SKM-1 (cell line): ENCODE measurements at regions not wholly inside any gene's neighbourhood (a gene's known extent, or its start where the extent isn't known, plus 50 kb on each side); places are given as distances from the start of the nearest gene placed in this dataset.
"Not testable (repeated sequence)": the region's sequence is repeated elsewhere in the genome, so short reads cannot be mapped to it uniquely, and the experiment has no call there.

Experiments used
- DNase-seq: peaks from one replicate; lab custom pipeline; 2025; ENCODE audit not compliant: unreplicated experiment; lab: John Stamatoyannopoulos, UW

DNA sequence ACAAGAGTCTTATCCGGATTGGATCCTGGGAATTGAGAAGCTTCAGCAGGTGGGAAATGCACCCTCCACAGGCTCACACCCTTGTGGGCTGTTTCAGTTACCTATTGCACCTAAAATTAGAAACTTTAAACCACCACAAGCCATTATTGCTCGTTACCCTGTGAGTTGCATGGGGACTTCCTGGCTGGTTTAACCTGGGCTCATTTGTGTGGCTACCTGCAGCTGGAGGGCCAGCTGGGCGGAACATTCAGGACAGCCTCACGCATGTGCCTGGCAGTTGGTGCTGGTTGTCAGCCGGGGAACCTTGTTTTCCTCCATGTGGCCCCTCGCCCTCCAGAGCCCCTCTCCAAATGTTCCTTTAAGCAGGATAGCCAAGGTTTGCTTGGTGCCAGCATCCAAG, 118.5 kb upstream of the DEFB108B start:
- DNase-seq: not testable (repeated sequence)

DNA sequence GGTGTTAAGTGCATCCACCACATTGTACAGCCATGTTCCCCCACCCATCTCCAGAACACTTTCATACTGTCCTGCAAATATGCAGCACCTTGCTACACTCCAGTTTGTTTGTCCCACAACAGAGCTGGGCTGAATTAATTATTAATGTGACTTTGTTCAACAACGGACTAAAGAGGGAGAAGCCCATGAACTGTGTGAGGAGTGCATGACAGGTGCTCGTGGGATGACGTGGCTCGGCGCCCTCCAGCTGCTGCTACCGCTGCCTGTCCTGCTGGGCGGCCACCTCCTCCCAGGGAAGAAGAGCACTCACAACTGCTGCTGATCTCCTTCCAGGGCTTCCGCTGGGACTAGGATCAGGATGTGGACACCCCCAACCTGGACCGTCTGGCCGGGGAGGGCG, 111.2 kb upstream of the DEFB108B start:
- not testable (repeated sequence) for DNase-seq

DNA sequence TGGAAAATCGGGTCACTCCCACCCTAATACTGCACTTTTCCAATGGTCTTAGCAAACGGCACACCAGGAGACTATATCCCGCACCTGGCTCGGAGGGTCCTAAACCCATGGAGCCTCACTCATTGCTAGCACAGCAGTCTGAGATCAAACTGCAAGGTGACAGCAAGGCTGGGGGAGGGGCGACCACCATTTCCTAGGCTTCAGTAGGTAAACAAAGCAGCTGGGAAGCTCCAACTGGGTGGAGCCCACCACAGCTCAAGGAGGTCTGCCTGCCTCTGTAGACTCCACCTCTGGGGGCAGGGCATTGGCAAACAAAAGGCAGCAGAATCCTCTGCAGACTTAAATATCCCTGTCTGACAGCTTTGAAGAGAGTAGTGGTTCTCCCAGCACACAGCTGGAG, 109.0 kb upstream of the DEFB108B start:
- not testable (repeated sequence) for DNase-seq

DNA sequence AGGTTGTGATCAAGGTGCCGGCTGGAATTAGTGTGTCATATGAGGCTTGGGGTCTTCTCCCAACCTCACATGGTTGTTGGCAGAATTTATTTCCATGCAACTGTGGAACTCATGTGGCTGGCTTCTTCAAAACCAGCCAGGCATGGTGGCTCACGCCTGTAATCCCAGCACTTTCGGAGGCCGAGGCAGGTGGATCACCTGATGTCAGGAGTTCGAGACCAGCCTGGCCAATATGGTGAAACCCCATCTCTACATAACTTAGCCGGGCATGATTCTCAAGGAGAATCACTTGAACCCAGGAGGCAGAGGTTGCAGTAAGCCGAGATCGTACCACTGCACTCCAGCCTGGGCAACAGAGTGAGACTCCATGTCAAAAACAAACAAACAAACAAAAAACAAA, 102.3 kb upstream of the DEFB108B start:
- DNase-seq: not testable (repeated sequence)

DNA sequence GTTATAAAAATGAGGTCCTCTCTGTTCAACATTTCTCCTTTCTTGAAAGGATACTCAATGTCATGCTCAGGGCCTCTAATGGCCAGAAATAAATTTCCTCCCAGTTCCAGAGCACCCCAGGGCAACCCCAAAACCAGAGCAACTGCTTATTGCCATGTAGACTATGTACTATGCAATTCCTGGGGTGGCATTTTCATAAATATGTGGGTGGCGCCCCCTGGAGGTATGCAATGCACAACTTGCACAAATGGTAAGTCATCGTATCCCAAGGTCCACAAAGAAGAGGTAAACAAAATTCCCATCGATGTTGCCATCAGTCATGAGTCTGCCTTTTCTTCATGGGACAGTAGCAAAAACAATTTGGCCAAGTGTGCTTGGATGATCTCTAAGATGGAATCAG, 98.6 kb upstream of the DEFB108B start:
- not testable (repeated sequence) for DNase-seq

DNA sequence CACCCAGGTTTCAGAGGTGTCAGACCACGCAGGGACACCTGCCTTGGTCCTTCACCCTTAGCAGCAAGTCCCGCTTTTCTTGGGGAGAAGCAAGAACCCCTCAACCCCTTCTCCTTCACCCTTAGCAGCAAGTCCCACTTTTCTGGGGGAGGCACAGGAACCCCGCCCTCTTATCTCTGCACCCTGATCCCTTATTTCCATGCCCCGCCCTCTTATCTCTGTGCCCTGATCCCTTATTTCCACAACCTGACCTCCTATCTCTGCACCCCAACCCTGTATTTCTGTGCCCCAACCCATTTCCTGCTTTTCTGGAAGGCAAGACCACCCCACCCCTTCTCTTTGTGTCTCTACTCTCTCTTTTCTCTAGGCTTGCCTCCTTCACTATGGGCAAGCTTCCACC, 94.7 kb upstream of the DEFB108B start:
- not testable (repeated sequence) for DNase-seq

DNA sequence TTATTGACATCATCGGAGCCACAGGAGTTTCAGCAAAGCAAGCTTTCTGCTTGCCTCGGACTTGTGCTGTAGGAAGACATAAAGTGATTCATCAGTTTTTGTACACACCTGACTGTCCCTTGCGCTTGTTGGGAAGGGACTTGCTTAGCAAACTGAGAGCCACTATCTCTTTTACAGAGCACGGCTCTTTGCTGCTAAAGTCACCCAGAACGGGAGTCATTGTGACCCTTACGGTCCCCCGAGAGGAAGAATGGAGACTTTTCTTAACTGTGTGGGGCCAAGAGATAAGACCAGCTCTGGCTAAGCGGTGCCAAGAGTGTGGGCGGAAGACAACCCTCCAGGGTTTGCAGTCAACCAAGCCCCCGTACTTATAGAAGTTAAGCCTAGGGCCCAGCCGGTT, 89.6 kb upstream of the DEFB108B start:
- not testable (repeated sequence) for DNase-seq

DNA sequence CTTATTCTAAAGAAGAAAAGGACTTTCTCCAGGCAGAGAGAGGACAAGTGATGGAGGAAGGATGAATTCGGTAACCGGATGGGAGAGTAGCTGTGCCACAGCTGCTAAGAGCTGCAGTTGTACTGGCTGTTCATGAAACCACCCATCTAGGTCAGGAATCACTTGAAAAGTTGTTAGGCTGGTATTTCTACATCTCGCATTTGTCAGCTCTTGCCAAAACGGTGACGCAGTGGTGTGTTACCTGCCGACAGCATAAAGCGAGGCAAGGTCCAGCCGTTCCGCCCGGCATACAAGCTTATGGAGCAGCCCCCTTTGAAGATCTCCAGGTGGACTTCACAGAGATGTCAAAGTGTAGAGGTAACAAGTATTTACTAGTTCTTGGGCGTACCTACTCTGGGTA, 87.3 kb upstream of the DEFB108B start:
- not testable (repeated sequence) for DNase-seq

DNA sequence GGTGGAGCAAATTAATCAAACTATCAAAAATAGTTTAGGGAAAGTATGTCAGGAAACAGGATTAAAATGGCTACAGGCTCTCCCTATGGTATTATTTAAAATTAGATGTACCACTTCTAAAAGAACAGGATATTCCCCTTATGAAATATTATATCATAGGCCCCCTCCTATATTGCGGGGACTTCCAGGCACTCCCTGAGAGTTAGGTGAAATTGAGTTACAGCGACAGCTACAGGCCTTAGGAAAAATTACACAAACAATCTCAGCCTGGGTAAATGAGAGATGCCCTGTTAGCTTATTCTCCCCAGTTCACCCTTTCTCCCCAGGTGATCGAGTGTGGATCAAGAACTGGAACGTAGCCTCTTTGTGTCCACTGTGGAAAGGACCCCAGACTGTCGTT, 86.7 kb upstream of the DEFB108B start:
- DNase-seq: not testable (repeated sequence)

DNA sequence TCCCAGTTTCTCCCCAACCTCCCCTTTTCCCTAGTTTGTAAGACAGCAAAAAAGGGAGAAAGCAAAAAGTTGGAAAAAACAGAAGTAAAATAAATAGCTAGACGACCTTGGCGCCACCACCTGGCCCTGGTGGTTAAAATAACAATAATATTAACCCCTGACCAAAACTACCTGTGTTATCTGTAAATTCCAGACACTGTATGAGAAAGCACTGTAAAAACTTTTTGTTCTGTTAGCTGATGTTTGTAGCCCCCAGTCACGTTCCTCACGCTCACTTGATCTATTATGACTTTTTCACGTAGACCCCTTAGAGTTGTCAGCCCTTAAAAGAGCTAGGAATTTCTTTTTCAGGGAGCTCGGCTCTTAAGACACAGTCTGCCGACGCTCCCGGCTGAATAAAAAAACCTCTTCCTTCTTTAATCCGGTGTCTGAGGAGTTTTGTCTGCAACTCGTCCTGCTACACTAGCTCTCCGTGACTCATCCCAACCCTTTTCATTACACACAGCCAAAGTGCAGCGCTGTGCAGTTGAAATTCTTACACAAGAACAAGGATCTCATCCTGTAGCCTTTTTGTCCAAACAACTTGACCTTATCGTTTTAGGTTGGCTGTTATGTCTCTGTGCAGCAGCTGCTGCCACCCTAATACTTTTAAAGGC, 83.9 kb upstream of the DEFB108B start:
- DNase-seq: not testable (repeated sequence)

DNA sequence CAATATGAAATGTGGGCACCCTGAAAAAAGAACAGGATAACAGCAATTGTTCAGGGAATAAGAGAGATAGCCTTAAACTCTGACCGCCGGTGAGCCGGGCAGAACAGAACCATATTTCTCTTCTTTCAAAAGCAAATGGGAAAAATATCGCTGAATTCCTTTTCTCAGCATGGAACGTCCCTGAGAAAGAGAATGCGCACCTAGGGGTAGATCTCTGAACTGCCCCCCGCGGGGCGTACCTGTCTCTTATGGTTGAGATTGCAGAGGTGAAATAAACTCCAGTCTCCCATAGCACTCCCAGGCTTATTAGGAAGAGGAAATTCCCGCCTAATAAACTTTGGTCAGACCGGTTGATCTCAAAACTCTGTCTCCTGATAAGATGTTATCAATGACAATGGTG, 82.1 kb upstream of the DEFB108B start:
- not testable (repeated sequence) for DNase-seq

DNA sequence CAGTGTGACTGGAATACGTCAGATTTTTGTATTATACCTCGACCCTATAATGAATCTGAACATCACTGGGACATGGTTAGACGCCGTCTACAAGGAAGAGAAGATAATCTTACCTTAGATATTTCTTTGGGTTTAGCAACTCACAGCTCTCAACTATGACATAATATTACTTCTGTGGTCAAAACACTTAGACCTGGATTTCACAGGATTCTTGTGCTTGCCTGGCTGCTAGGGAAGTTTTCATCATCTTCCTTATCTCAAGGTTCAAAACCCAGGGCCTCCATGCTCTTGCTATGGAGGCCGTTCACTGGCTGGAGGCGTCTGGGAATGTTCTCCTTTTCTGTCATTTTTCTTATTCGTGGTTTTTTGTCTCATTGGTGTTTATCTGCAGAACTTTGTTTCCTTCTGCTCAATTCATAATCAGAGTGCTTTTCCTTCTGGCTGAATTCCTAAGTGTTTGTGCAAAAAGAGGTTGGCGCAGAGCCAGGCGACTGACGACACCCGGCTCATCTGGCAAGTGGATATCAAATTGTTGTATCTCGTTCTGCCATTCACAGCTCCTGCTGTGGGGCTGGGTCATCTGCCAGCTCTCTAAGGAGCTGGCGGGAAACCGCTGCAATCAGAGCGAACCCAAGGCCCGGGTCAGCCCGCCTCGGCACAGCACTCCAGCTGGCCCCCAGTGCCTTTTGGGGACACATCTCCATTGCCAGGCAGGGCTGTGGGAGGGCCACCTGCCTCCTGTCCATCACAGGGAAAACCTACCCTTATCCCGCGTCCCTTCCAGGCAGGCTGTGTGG, 68.1 kb upstream of the DEFB108B start:
- DNase-seq: not testable (repeated sequence)

DNA sequence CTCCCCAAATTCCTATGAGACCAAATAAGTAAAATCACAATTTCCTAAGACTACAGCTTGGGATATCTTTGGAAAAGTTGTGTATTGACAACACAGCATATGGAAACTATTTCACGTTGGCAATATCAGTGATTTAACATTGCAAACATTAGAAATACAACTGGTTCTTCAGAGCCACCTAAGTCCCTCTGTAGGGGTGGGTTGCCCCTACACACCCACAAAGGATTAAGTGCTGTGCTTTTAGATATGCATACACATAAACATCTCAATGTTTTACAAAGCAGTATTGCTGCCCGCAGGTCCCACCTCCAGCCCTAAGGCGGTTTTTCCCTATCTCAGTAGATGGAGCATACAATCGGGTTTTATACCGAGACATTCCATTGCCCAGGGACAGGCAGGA, 66.0 kb upstream of the DEFB108B start:
- not testable (repeated sequence) for DNase-seq

DNA sequence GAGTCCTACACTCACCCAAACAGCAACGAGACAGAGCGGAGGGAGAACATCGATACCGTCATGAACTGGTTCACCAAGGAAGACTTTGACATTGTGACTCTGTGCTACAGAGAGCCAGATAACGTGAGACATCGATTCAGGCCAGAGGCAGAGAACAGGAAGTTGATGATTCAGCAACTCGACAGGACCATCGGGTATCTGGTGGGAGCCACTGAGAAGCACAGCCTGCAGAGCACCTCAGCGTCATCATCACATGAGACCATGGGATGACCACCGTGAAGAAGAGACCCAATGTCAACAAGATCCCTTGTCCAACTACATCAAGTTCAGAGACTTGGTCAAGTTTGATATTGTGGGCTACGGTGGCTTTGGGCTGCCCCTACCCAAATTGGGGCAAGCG, 60.8 kb upstream of the DEFB108B start:
- DNase-seq: not testable (repeated sequence)

DNA sequence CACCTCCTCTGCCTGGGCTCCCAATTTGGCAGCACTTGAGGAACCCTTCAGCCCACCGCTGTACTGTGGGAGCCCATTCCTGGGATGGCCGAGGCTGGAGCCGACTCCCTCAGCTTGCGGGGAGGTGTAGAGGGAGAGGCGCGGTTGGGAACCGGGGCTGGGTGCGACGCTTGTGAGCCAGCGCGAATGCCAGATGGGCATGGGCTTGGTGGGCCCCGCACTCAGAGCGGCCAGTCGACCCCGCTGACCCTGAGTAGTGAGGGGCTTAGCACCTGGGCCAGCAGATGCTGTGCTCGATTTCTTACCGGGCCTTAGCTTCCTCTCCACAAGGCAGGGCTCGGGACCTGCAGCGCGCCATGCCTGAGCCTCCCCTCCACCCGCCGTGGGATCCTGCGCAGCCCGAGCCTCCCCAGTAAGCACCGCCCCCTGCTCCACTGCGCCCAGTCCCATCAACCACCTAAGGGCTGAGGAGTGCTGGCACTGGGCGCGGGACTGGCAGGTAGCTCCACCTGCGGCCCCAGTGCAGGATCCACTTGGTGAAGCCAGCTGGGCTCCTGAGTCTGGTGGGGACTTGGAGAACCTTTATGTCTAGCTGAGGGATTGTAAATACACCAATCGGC, 58.3 kb upstream of the DEFB108B start:
- DNase-seq: no peak

DNA sequence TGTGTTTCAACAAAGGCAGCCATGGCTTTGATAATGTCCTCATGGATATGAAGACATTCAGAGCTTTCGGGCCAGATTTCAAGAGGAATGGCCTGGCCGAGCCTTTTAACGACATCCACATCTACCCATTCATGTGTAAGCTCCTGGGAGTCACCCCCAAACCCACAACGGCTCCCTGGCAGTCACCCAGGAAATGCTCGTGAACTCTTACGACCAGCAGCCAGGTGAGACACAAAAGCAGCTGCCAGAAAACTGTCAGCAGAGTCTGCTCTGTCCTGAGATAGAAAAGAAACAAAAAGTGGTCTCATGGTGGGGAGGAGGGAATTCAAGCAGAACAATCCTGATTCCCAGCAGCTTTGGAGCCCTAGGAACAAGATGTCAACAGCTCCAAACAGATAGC, 52.9 kb upstream of the DEFB108B start:
- not testable (repeated sequence) for DNase-seq

DNA sequence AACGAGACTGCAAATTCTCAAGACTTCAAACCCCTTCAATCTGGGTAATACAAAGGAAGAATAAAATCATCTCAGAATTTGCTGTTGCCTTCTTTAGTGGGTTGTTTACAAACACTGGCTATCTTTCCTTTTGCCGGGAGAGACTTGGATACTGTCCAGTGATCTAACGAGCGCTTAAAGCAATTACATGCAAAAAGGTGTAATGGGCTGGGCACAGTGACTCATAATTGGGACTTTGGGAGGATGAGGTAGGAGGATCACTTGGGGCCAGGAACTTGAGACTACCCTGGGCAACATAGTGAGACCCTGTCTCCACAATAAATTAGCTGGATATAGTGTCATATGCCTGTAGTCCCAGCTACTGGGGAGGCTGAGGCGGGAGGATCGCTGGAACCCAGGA, 52.2 kb upstream of the DEFB108B start:
- DNase-seq: not testable (repeated sequence)

DNA sequence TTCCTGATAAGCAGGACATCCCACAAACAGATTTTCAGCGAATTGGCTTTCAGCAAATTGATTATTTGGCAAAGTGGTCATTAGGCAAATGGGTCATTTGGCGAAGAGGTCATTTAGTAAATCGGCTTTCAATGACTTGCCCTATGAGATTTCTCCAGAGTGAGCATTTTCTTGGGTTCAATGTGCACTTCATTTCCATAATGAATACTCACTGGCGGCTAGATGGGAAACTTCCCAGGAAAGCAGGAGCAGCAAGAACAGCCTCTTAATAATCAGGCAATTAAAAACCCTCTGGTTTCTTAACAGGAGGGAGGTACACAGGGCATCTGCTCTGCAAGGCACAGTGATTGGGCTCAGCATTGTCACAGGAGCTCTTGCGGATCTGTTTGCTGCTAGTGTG, 51.5 kb upstream of the DEFB108B start:
- DNase-seq: not testable (repeated sequence)

DNA sequence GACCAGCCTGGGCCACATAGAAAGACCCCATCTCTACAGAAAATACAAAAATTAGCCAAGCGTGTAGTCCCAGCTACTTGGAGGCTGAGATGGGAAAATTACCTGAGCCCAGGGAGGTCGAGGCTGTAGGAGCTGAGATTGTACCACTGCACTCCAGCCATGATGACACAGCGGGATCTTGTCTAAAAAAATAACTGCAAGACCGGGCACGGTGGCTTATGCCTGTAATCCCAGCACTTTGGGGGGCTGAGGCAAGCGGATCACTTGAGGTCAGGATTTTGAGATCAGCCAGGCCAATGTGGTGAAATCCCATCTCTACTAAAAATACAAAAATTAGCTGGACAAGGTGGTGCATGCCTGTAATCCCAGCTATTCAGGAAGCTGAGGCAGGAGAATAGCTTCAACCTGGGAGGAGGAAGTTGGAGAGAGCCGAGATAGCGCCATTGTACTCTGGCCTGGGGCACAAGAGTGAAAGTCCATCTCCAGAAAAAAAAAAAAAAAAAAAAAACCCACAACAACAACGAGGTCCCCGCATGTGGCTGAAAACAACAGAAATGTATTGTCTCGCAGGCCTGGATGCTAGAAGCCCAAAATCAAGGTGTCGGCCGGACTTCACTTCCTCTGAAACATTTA, 50.7 kb upstream of the DEFB108B start:
- DNase-seq: not testable (repeated sequence)

DNA sequence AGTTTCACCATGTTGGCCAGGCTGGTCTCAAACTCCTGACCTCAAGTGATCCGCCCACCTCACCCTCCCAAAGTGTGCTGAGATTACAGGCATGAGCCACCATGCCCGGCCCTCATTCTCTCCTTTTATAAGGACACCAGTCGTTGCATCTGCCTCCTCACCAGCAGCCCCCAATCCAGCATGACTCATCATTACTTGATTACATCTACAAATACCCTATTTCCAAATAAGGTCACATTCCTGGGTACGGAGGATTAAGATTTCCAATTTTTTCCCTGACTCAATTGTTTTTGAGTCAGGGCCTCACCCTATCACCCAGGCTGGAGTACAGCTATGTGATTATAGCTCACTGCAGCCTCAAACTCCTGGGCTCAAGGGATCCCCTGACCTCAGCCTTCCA, 49.8 kb upstream of the DEFB108B start:
- not testable (repeated sequence) for DNase-seq
